ENCODE measurements at regions not wholly inside any gene's neighbourhood (a gene's known extent, or its start where the extent isn't known, plus 50 kb on each side); places are given as distances from the start of the nearest gene placed in this dataset.
A peak's percentile ranks its signal among the peaks of the same experiment; 100 is the strongest.

DNA sequence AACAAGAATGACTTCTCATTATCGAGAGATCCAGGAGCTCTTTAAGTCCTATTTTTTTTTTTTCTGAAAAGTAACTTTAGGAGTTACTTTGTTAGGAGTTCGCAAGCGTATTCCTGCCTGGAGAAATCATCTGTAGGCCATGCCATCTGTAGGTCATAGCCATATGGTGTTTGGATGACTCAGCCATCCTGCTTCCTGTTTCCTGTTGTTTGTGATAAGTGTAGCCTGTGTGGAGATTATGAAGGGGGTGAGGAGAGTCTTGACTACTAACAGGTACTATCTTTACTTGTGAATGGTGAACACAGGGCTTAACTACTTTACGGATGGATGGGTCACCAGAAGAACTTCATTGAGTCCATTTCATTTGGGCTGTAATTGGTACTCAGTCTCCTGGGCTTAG lies 327.2 kb downstream of the PTPRU start:
- peak; percentile 58 for DNase-seq (ENCODE audit: low read depth)
- TF ChIP-seq, protein P1, sequence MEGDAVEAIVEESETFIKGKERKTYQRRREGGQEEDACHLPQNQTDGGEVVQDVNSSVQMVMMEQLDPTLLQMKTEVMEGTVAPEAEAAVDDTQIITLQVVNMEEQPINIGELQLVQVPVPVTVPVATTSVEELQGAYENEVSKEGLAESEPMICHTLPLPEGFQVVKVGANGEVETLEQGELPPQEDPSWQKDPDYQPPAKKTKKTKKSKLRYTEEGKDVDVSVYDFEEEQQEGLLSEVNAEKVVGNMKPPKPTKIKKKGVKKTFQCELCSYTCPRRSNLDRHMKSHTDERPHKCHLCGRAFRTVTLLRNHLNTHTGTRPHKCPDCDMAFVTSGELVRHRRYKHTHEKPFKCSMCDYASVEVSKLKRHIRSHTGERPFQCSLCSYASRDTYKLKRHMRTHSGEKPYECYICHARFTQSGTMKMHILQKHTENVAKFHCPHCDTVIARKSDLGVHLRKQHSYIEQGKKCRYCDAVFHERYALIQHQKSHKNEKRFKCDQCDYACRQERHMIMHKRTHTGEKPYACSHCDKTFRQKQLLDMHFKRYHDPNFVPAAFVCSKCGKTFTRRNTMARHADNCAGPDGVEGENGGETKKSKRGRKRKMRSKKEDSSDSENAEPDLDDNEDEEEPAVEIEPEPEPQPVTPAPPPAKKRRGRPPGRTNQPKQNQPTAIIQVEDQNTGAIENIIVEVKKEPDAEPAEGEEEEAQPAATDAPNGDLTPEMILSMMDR (IDR thresholded peaks at IDR 0.05; ENCODE audit: insufficient read depth, low read depth, low read length, missing control alignments): no peak
- H3K4me3 ChIP-seq (ENCODE audit: low read length): no peak overlapping the region

DNA sequence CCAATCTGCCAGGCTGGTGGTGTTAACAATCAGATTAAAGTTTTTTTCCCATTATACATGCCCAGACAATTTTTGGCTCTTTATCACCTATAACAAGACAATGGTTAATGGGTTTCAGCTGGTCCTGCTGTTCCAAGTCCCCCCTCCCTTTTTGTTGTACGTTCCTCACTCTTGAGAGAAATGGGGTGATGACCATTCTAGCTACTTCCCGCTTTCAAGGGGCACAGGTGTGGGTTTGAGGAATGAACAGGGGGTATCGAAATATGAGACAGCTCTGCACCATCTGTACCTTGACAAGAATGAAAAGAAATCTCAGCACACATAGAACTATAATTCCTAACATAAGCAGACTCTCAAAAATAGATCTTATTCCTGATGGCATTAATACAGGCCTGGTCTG lies 326.8 kb downstream of the PTPRU start:
- TF ChIP-seq, protein P1 (IDR thresholded peaks at IDR 0.05; ENCODE audit: insufficient read depth, low read depth, low read length, missing control alignments): no peak
- no peak for DNase-seq (ENCODE audit: low read depth)
- no peak overlapping the region for H3K4me3 ChIP-seq (ENCODE audit: low read length)

DNA sequence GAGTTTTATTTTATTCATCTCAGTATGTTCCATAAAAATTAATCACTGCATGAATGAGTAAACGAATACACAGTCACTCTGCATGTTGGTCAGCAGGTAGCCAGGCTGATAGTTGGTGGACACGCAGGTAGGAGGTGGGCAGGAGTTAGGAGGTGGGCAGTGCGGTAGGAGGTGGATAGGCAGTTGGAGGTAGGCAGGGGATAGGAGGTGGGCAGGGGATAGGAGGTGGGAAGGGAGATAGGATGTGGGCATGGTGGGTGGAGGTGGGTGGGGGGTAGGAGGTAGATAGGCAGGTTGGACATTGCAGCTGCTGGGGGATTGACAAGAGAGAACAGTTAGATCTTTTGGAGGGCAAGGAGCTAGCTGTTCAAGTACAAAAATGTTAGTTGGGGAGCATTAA lies 322.7 kb downstream of the PTPRU start:
- H3K4me3 ChIP-seq (ENCODE audit: low read length): no peak overlapping the region
- TF ChIP-seq, protein P1 (IDR thresholded peaks at IDR 0.05; ENCODE audit: insufficient read depth, low read depth, low read length, missing control alignments): no peak
- DNase-seq (ENCODE audit: low read depth): no peak

DNA sequence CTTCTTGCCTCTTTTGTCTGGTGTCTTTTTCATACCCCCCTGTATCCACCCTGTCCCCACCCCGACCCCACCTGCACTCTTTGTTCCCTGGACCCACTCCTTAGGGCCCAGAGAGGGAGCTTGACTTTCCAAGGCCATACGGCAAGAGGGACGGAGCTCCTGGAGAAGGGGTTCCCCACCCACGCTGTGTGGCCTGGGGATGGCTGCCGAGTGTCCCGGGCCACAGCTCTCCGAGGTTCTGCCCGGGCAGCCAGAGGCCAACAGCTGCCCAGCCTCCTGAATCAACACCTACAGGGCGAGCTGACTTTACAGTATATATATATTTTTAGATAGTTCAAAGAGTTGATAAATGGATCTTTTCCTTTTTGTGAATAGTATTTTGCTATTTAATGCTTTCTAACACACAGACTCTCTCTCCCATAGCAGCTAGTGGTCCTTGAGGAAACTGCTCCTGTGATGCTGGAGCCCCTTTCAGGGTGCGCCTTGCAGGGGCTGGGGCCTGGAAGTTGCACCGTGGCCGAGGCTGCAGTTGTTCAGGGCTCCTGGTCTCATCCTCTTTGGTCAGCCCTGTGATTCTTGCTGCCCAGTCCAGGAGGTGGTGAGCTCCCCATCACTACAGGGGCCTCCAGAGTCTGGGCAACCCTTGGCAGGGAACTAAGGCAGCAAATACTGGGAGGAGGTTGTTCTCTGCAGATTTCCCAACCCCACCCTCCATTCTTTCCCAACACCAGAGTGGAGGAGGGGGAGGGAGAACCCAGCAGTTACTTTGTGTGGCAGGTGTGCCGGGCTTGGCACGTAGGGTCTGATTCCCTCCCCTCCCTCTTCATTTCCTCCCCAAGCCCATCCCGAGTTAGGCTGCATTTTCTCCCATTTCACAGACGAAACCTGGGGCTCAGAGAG lies 321.6 kb downstream of the PTPRU start:
- no peak for DNase-seq (ENCODE audit: low read depth)
- TF ChIP-seq, protein P1 (IDR thresholded peaks at IDR 0.05; ENCODE audit: insufficient read depth, low read depth, low read length, missing control alignments): no peak

DNA sequence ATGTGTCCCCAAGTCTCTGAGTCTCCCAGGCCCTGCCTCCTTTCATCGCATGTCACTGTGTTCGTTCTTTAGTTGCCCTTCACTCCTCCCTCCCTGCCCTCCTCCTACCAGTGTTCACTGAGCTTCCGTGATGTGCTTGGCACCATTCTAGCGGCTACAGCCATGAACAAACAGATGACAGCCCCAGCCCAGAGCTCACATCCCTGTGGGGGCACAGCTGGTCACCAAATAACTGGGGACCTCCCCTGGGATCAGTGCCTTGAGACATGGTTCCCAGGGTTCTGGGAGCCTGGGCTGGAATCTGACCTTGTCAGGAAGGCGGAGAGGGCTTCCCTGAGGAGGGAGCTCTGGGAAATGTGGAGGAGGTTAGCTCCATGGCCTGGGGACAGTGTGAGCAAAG lies 320.7 kb downstream of the PTPRU start:
- no peak for DNase-seq (ENCODE audit: low read depth)
- TF ChIP-seq, protein P1 (IDR thresholded peaks at IDR 0.05; ENCODE audit: insufficient read depth, low read depth, low read length, missing control alignments): no peak
- H3K4me3 ChIP-seq (ENCODE audit: low read length): no peak overlapping the region

More for the DNA sequence above, 321.6 kb downstream of the PTPRU start:
- H3K4me3 ChIP-seq (ENCODE audit: low read length): no peak overlapping the region

DNA sequence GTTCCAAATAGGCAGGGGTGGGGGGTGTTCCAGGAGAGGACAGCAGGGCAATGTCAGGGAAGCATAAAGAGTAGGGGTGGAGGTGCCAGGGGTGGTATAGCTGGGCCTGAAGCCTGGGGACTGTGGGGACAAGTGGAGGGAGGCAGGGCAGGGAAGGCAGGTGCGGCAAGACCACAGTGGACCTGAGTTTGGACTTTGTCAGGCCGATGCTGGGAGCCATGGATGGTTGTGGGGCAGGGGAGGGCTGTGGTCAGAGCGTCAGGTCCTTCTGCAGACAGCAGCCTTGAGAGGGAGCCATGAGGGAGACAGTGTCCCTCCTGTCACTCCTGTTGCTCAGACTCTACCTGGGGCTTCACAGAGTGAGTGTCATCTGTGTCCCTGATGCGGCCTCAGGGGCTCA lies 320.3 kb downstream of the PTPRU start:
- TF ChIP-seq, protein P1 (IDR thresholded peaks at IDR 0.05; ENCODE audit: insufficient read depth, low read depth, low read length, missing control alignments): no peak
- DNase-seq (ENCODE audit: low read depth): no peak
- no peak overlapping the region for H3K4me3 ChIP-seq (ENCODE audit: low read length)

Data from epithelial cell of esophagus (primary cell).